K562 (cell line): ENCODE measurements at regions not wholly inside any gene's neighbourhood (a gene's known extent, or its start where the extent isn't known, plus 50 kb on each side); places are given as distances from the start of the nearest gene placed in this dataset.

Experiments
- ATAC-seq: fragments of 200-7000 bp; cut with Tn5 transposase; 3 replicates; pipeline ENCODE4 v1.9.1; 2020; ENCODE audit warnings: moderate library complexity
- BruUV-seq: library from RNA; stranded (reverse); fragments of 400-500 nt; replicated peaks from 2 replicates; lab custom pipeline; 2021; lab: Mats Ljungman, UMichigan
- CTCF ChIA-PET: fragments of 300-600 bp; formaldehyde crosslinking; extraction: SDS; loops from one replicate; lab custom pipeline; 2021; ENCODE audit warnings: low intra/inter-chr PET ratio; lab: Yijun Ruan, JAX
- POLR2A ChIA-PET: fragments of 300-600, 350-650 bp; sonication (Branson Sonifier 250); formaldehyde crosslinking; extraction: SDS; loops from one replicate; lab custom pipeline; 2021; ENCODE audit warnings: antibody characterized with exemption, inconsistent platforms; lab: Yijun Ruan, JAX
- DNase-seq, 4 experiments: peaks; one replicate each; pipeline versions ENCODE4 v3.0.0 to v3.0.0-alpha.2; 2011 to 2018; ENCODE audit warnings: low spot score in 3 of 4, mixed read lengths in 3 of 4; ENCODE audit errors: extremely low read depth in 1 of 4
- FAIRE-seq: peaks from 2 replicates; lab custom pipeline; 2011; peaks lifted over from hg19 to GRCh38; lab: Jason Lieb, UNC
- H2AFZ ChIP-seq: 2 replicates; pipeline ENCODE4 v1.6.0; 2011; ENCODE audit warnings: low read depth, low read length, control low read depth, inconsistent platforms
- H3K27ac ChIP-seq: fragments of 200-600 bp; 3 replicates; pipeline ENCODE4 v1.8.0; 2011; ENCODE audit warnings: low read depth, mild to moderate bottlenecking, control low read depth, inconsistent platforms, low read length, moderate library complexity, mixed read lengths; ENCODE audit errors: extremely low read depth
- H3K27me3 ChIP-seq, 2 experiments: fragments of 300-600 bp in 1 of 2; 2 replicates in 1 of 2; 3 replicates in 1 of 2; pipeline versions ENCODE4 v1.6.0 to v1.8.0; 2011; ENCODE audit warnings: inconsistent platforms in 2 of 2, low read length in 2 of 2, mild to moderate bottlenecking in 1 of 2, mixed read lengths in 1 of 2, moderate library complexity in 1 of 2; ENCODE audit not compliant: control insufficient read depth in 2 of 2, insufficient read depth in 2 of 2
- H3K36me3 ChIP-seq: fragments of 300-600 bp; 3 replicates; pipeline ENCODE4 v1.8.0; 2011; ENCODE audit warnings: mild to moderate bottlenecking, low read length, inconsistent platforms; ENCODE audit not compliant: control insufficient read depth, insufficient read depth
- H3K4me1 ChIP-seq, 2 experiments: fragments of 200-600 bp in 1 of 2; replicated peaks in 1 of 2; 2 replicates in 1 of 2; 3 replicates in 1 of 2; pipeline versions ENCODE4 v1.5.1 to v1.8.0; 2011; ENCODE audit warnings: inconsistent platforms in 2 of 2, low read length in 2 of 2, mild to moderate bottlenecking in 1 of 2, mixed read lengths in 1 of 2, moderate library complexity in 1 of 2; ENCODE audit not compliant: control insufficient read depth in 2 of 2, insufficient read depth in 2 of 2
- H3K4me2 ChIP-seq: 2 replicates; pipeline ENCODE4 v1.6.1; 2011; ENCODE audit warnings: low read length, control low read depth, inconsistent platforms, mixed read lengths; ENCODE audit not compliant: insufficient read depth
- H3K4me3 ChIP-seq: fragments of 200-600 bp; sonication (generic), shearing (Covaris generic); 2 replicates; pipeline ENCODE4 v1.5.1; 2016; ENCODE audit warnings: control low read depth, inconsistent platforms
- H3K79me2 ChIP-seq: fragments of 200-600 bp; 3 replicates; pipeline ENCODE4 v1.8.0; 2011; ENCODE audit warnings: low read length, inconsistent platforms; ENCODE audit not compliant: control insufficient read depth, insufficient read depth
- H3K9ac ChIP-seq, 2 experiments: 2 replicates each; pipeline versions ENCODE4 v1.6.0 to v1.6.1; 2011; ENCODE audit warnings: low read depth in 2 of 2, low read length in 2 of 2, control low read depth in 1 of 2, inconsistent platforms in 1 of 2, mild to moderate bottlenecking in 1 of 2, mixed read lengths in 1 of 2; ENCODE audit not compliant: insufficient read depth in 1 of 2
- H3K9me1 ChIP-seq: one replicate; pipeline ENCODE4 v1.6.0; 2011; ENCODE audit warnings: inconsistent platforms, mild to moderate bottlenecking, low read length, moderate library complexity; ENCODE audit not compliant: control insufficient read depth, insufficient read depth
- H3K9me3 ChIP-seq: replicated peaks from 2 replicates; pipeline ENCODE4 v1.5.1; 2011; ENCODE audit warnings: low read depth, low read length, inconsistent platforms; ENCODE audit not compliant: control insufficient read depth, insufficient read depth
- H4K20me1 ChIP-seq: replicated peaks from 2 replicates; pipeline ENCODE4 v1.6.1; 2011; ENCODE audit warnings: low read length, inconsistent platforms, mixed read lengths; ENCODE audit not compliant: control insufficient read depth, insufficient read depth
- ATF7 ChIP-seq: fragments of 450-650 bp; IDR thresholded peaks from 2 replicates; pipeline ENCODE4 v1.7.1; 2014; ENCODE audit warnings: mild to moderate bottlenecking, moderate library complexity
- CBFA2T3 ChIP-seq: fragments of 450-650 bp; IDR thresholded peaks from 2 replicates; pipeline ENCODE4 v1.6.1; 2017
- E2F3 ChIP-seq: fragments of 250-450 bp; sonication (Bioruptor Pico); IDR thresholded peaks from 2 replicates; pipeline ENCODE4 v1.4.0; 2020; ENCODE audit warnings: mild to moderate bottlenecking
- FOXA3 ChIP-seq, 2 experiments: fragments of 450-650 bp in 1 of 2; sonication (generic) in 1 of 2; formaldehyde crosslinking; IDR thresholded peaks in 1 of 2; conservative IDR thresholded peaks in 1 of 2; 2 replicates each; pipeline versions ENCODE4 v1.4.0 to v1.8.0; 2020 to 2022; ENCODE audit warnings: mild to moderate bottlenecking in 2 of 2, missing genetic modification reagents in 1 of 2
- FOXP1 ChIP-seq: sonication (generic); formaldehyde crosslinking; IDR thresholded peaks from 2 replicates; pipeline ENCODE4 v1.8.0; 2022; ENCODE audit warnings: mild to moderate bottlenecking, missing genetic modification reagents
- HDAC3 ChIP-seq: fragments of 450-650 bp; IDR thresholded peaks from 2 replicates; pipeline ENCODE4 v1.6.1; 2018; ENCODE audit warnings: borderline replicate concordance, mild to moderate bottlenecking, moderate library complexity; ENCODE audit not compliant: partially characterized antibody
- MBD2 ChIP-seq: sonication (generic); IDR thresholded peaks from 2 replicates; pipeline ENCODE4 v1.6.1; 2016; ENCODE audit warnings: low read depth, borderline replicate concordance
- MIER1 ChIP-seq: fragments of 450-650 bp; IDR thresholded peaks from 2 replicates; pipeline ENCODE4 v1.6.1; 2016; ENCODE audit warnings: antibody characterized with exemption, mild to moderate bottlenecking, low read depth
- NR2C1 ChIP-seq, 2 experiments: fragments of 450-650 bp; IDR thresholded peaks; 2 replicates each; pipeline ENCODE4 v1.6.1; 2017; ENCODE audit warnings: mild to moderate bottlenecking in 2 of 2, antibody characterized with exemption in 1 of 2, inconsistent platforms in 1 of 2, missing compliant biosample characterization in 1 of 2, missing genetic modification characterization in 1 of 2
- PBX2 ChIP-seq, 2 experiments: IDR thresholded peaks in 1 of 2; conservative IDR thresholded peaks in 1 of 2; 2 replicates each; pipeline ENCODE4 v1.6.1; 2016; ENCODE audit warnings: low read depth in 2 of 2, mild to moderate bottlenecking in 1 of 2, missing compliant biosample characterization in 1 of 2, missing genetic modification characterization in 1 of 2, moderate library complexity in 1 of 2
- POU5F1 ChIP-seq: fragments of 150-350 bp; IDR thresholded peaks from 2 replicates; pipeline ENCODE4 v1.6.1; 2014; ENCODE audit warnings: borderline replicate concordance, low read length, low read depth, mild to moderate bottlenecking; ENCODE audit not compliant: partially characterized antibody
- RNF219 ChIP-seq: fragments of 250-450 bp; sonication (Bioruptor Pico); IDR thresholded peaks from 2 replicates; pipeline ENCODE4 v1.5.0; 2022; ENCODE audit warnings: mild to moderate bottlenecking
- SRF ChIP-seq, 2 experiments: fragments of 250-450, 450-650 bp in 1 of 2; sonication (Bioruptor Pico) in 1 of 2; sonication (generic) in 1 of 2; formaldehyde crosslinking; IDR thresholded peaks; 2 replicates each; pipeline versions ENCODE4 v1.5.0 to v1.5.1; 2020 to 2022; ENCODE audit warnings: mild to moderate bottlenecking in 1 of 2, missing genetic modification reagents in 1 of 2
- UBTF ChIP-seq, 2 experiments: IDR thresholded peaks; 2 replicates each; pipeline ENCODE4 v1.6.1; 2012; ENCODE audit warnings: improper control_type of control experiment in 2 of 2, low read depth in 2 of 2, low read length in 2 of 2, borderline replicate concordance in 1 of 2
- ZFP30 ChIP-seq: fragments of 250-450 bp; sonication (Bioruptor Pico); IDR thresholded peaks from 2 replicates; pipeline ENCODE4 v1.8.0; 2022; ENCODE audit warnings: moderate library complexity, mild to moderate bottlenecking, inconsistent platforms, borderline replicate concordance
- ZNF644 ChIP-seq: fragments of 200-800 bp; sonication (Bioruptor generic); IDR thresholded peaks from 2 replicates; pipeline ENCODE4 v1.6.1; 2016; ENCODE audit warnings: low read depth, missing genetic modification characterization, missing compliant biosample characterization
- WGBS: fragments of 100-300 bp; shearing (Covaris generic); methylation state at CpG from one replicate; pipeline ENCODE4 v1.1.6; 2016; ENCODE audit warnings: low coverage, mixed read lengths; ENCODE audit not compliant: insufficient coverage; ENCODE audit errors: missing lambda C conversion rate; 5-methylcytosine and 5-hydroxymethylcytosine counted together
- in situ Hi-C: fragments of 300-500 bp; cut with MboI; formaldehyde crosslinking; loops from 4 replicates; pipeline ENCODE4 v1.15.0; 2018; ENCODE audit warnings: inconsistent platforms, mixed read lengths
- intact Hi-C: fragments of 100-400 bp; cut with micrococcal nuclease; formaldehyde crosslinking; loops from 2 replicates; pipeline ENCODE4 v1.14.2; 2022

- DNase-seq (no peak), FAIRE-seq (no peak), ATAC-seq (no peak)
- in situ Hi-C loops, result no loop called here
- no peak overlapping the region for H3K27ac ChIP-seq
- CTCF ChIA-PET, result no interaction called here
- H3K9ac ChIP-seq, result no peak overlapping the region
- no peaks in the 10 kb centered on the region for H3K4me1 ChIP-seq
- no peak overlapping the region for H3K4me2 ChIP-seq
- no peaks in the 10 kb centered on the region for H3K36me3 ChIP-seq
- no peaks in the 10 kb centered on the region for H3K9me1 ChIP-seq
- H3K27me3 ChIP-seq, result no peaks in the 10 kb centered on the region
- no peaks in the 10 kb centered on the region for H4K20me1 ChIP-seq
- intact Hi-C loops, result no loop called here
- H3K4me3 ChIP-seq, result no peak overlapping the region
- BruUV-seq, result no TSS peak
- no peaks in the 10 kb centered on the region for H3K79me2 ChIP-seq
- 94% methylated on average over 1 of the region's 1 CpG for WGBS
- POLR2A ChIA-PET, result no interaction called here
- no peak overlapping the region for H2AFZ ChIP-seq
- H3K9me3 ChIP-seq, result no peaks in the 10 kb centered on the region
- TF ChIP-seq NR2C1 (IDR thresholded peaks at IDR 0.05) (no peak), NR2C1 (tag; IDR thresholded peaks at IDR 0.05) (no peak), ZFP30 (CRISPR knock-in tag) (no peak), ATF7 (no peak), PBX2 (CRISPR knock-in tag; IDR thresholded peaks at IDR 0.05; ENCODE audit: low read depth) (no peak), PBX2 (tag; conservative IDR thresholded peaks at IDR 0.05; ENCODE audit: low read depth) (no peak), UBTF (IDR thresholded peaks at IDR 0.05; ENCODE audit: borderline replicate concordance in 1 of 2, low read depth in 2 of 2, low read length in 2 of 2) (no peak), FOXP1 (CRISPR knock-in tag) (no peak), FOXA3 (CRISPR knock-in tag; conservative IDR thresholded peaks at IDR 0.05 in 1 of 2, IDR thresholded peaks at IDR 0.05 in 1 of 2) (no peak), ZNF644 (tag) (no peak), HDAC3 (no peak), SRF (CRISPR knock-in tag; IDR thresholded peaks at IDR 0.05) (no peak), POU5F1 (no peak), E2F3 (CRISPR knock-in tag) (no peak), MIER1 (no peak), MBD2 (no peak), CBFA2T3 (no peak), RNF219 (CRISPR knock-in tag) (no peak)
Measured at GRCh38 chr2:145383961-145384360, 864.0 kb upstream of the ZEB2 start.
